ENCODE measurements at regions not wholly inside any gene's neighbourhood (a gene's known extent, or its start where the extent isn't known, plus 50 kb on each side); places are given as distances from the start of the nearest gene placed in this dataset.

DNA sequence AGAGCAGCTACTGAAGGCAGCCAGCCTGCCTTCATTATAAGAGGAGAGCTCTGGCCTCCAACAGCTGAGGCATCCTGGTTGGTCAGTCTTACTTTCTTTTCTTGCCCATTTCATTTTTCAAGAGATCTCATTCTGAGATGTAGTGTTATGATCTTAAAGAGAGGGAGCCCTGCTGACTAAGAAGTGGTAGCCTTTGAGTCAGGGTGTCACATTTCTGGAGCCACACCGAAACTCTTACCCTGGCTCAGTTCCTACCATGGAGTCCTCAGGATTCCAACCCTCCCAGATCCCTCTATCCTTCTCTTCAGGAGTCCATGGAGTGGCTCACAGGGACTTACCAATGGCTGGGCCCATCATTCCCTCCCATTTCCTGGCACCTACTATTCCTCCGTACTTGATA lies 386.1 kb upstream of the LARGE1 start:
- intact Hi-C loops (cut with DNase I; ENCODE audit: low total_unique reads) = no loop called here
- Histone ChIP-seq H3K27me3 (no peaks in the 10 kb centered on the region), H3K4me1 (no peaks in the 10 kb centered on the region), H3K9me3 (no peaks in the 10 kb centered on the region), H3K36me3 (ENCODE audit: low read depth, missing control alignments) (no peaks in the 10 kb centered on the region), H3K4me3 (no peak overlapping the region), H3K27ac (no peak overlapping the region)
- 86 to 95% methylated on average over 2 of the region's 2 CpGs for WGBS, 2 donors
- TF ChIP-seq, protein P1, sequence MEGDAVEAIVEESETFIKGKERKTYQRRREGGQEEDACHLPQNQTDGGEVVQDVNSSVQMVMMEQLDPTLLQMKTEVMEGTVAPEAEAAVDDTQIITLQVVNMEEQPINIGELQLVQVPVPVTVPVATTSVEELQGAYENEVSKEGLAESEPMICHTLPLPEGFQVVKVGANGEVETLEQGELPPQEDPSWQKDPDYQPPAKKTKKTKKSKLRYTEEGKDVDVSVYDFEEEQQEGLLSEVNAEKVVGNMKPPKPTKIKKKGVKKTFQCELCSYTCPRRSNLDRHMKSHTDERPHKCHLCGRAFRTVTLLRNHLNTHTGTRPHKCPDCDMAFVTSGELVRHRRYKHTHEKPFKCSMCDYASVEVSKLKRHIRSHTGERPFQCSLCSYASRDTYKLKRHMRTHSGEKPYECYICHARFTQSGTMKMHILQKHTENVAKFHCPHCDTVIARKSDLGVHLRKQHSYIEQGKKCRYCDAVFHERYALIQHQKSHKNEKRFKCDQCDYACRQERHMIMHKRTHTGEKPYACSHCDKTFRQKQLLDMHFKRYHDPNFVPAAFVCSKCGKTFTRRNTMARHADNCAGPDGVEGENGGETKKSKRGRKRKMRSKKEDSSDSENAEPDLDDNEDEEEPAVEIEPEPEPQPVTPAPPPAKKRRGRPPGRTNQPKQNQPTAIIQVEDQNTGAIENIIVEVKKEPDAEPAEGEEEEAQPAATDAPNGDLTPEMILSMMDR (IDR thresholded peaks at IDR 0.05) = no peak
- no peak for TF ChIP-seq POLR2A (IDR thresholded peaks at IDR 0.05)
- no peak for DNase-seq

DNA sequence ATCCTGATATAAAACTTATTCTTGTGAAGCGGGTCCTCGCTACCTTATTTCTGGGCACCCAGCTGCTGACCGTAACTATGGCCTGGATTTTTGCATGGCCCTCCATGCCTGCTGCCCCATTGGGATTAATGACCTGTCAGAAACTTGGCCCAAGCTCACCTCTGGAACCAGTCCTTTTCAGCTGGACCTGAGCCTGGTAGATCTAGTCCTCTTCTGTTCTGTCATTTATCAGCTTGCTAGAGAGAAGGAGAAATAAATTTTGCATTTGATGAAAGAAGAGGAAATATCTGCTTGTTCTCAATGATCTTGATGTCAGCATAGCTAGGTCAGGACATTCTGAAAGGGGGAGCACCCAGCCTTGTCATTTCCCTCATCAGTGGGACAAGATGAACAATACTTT lies 387.8 kb upstream of the LARGE1 start:
- TF ChIP-seq POLR2A (IDR thresholded peaks at IDR 0.05) = no peak
- TF ChIP-seq, protein P1 (IDR thresholded peaks at IDR 0.05) = no peak
- Histone ChIP-seq H3K27me3 (no peaks in the 10 kb centered on the region), H3K36me3 (ENCODE audit: low read depth, missing control alignments) (no peaks in the 10 kb centered on the region), H3K27ac (no peak overlapping the region), H3K4me1 (no peaks in the 10 kb centered on the region), H3K4me3 (no peak overlapping the region), H3K9me3 (no peaks in the 10 kb centered on the region)
- 92 to 96% methylated on average over 3 of the region's 3 CpGs for WGBS, 2 donors
- no peak for DNase-seq
- intact Hi-C loops (cut with DNase I; ENCODE audit: low total_unique reads) = no loop called here

DNA sequence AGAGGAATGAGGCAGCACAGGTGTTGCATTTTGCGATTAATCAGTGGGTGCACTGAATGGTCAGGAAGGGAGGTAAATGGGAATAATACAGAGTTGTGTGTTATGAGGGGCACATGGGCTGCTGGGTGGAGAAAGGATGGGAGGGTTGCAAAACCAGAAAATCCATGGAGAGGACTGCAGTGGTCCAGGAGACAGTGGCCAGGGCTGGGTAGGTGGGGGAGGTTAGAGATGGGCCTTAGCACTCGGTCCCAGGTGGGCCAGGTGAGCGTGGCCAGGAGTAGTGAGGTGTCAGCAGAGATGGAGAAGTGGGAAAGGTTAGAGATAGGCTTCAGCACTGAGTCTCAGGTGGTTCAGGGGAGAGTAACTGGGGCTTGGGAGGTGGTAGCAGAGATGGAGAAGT lies 399.1 kb upstream of the LARGE1 start:
- Histone ChIP-seq H3K9me3 (no peaks in the 10 kb centered on the region), H3K36me3 (ENCODE audit: low read depth, missing control alignments) (no peaks in the 10 kb centered on the region), H3K4me3 (no peak overlapping the region), H3K27ac (no peak overlapping the region), H3K4me1 (no peaks in the 10 kb centered on the region), H3K27me3 (no peaks in the 10 kb centered on the region)
- TF ChIP-seq POLR2A (IDR thresholded peaks at IDR 0.05) = no peak
- TF ChIP-seq, protein P1 (IDR thresholded peaks at IDR 0.05) = no peak
- no peak for DNase-seq
- 79 to 92% methylated on average over 3 of the region's 3 CpGs for WGBS, 2 donors
- intact Hi-C loops (cut with DNase I; ENCODE audit: low total_unique reads) = no loop called here

DNA sequence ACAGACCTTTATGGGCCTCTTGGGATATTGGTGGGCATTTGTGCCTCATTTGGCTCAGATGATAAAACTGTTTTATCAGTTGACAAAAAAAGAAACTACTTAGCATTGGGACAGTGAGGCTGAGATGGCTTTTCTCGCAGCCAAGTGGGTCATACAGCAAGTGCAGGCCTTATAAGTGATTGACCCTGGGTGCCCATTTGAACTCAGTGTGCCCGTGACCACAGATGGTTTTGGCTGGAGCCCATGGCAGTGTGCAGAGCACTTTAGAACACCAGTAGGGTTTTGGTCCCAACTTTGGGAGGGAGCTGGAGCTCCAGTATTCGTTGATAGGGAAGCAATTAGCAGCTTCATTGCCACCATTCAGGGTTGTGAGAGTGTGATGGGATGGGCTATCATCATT lies 404.5 kb upstream of the LARGE1 start:
- no peak overlapping the region for H3K4me3 ChIP-seq
- no peaks in the 10 kb centered on the region for H3K4me1 ChIP-seq
- intact Hi-C loops (cut with DNase I; ENCODE audit: low total_unique reads) = no loop called here
- no peak for DNase-seq
- H3K36me3 ChIP-seq (ENCODE audit: low read depth, missing control alignments) = no peaks in the 10 kb centered on the region
- no peaks in the 10 kb centered on the region for H3K27me3 ChIP-seq
- H3K9me3 ChIP-seq = no peaks in the 10 kb centered on the region
- TF ChIP-seq POLR2A (IDR thresholded peaks at IDR 0.05) = no peak
- TF ChIP-seq, protein P1 (IDR thresholded peaks at IDR 0.05) = no peak
- 88% methylated on average over 3 of the region's 3 CpGs; no CpG with 5 or more reads in 1 of the 2 donors for WGBS, 2 donors
- no peak overlapping the region for H3K27ac ChIP-seq

DNA sequence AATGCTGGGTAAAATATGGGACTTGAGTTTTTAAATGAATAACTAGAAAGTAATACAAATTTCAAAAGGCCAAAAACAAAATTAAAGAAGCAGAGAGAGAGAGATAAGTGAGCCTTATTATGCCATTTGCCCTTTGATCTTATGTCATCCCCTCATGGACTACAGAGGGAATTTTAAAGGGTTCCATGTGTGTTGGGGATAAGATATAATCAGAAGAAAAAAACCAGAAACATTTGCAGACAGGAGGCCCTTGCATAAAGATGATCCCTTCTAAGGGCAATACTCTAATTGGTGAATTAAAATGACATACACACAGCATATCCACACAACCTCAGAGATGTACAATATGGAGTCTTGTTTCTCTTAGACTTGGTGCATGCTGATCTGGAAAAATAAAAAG lies 406.6 kb upstream of the LARGE1 start:
- Histone ChIP-seq H3K36me3 (ENCODE audit: low read depth, missing control alignments) (no peaks in the 10 kb centered on the region), H3K4me1 (no peaks in the 10 kb centered on the region)
- intact Hi-C loops (cut with DNase I; ENCODE audit: low total_unique reads) = no loop called here

More for the DNA sequence above, 406.6 kb upstream of the LARGE1 start:
- no peaks in the 10 kb centered on the region for H3K27me3 ChIP-seq
- no peak overlapping the region for H3K4me3 ChIP-seq
- no peaks in the 10 kb centered on the region for H3K9me3 ChIP-seq
- no peak for DNase-seq
- H3K27ac ChIP-seq = no peak overlapping the region
- TF ChIP-seq POLR2A (IDR thresholded peaks at IDR 0.05) = no peak
- TF ChIP-seq, protein P1 (IDR thresholded peaks at IDR 0.05) = no peak

All from testis (tissue), 2 donors.